Left colon (tissue), 2 donors: ENCODE measurements at regions not wholly inside any gene's neighbourhood (a gene's known extent, or its start where the extent isn't known, plus 50 kb on each side); places are given as distances from the start of the nearest gene placed in this dataset.
"Not testable (repeated sequence)": the region's sequence is repeated elsewhere in the genome, so short reads cannot be mapped to it uniquely, and the experiment has no call there.

Source experiments
- ATAC-seq: fragments of 200-7000 bp; cut with Tn5 transposase; one replicate; pipeline ENCODE4 v1.9.1; 2020; ENCODE audit warnings: mild to moderate bottlenecking, moderate library complexity
- DNase-seq, 2 donors: peaks; one replicate each; pipeline ENCODE4 v3.0.0-alpha.2; 2020
- intact Hi-C, 2 donors: fragments of 100-400 bp; cut with DNase I in 1 of 2; cut with micrococcal nuclease in 1 of 2; formaldehyde crosslinking; loops; one replicate each; pipeline versions ENCODE4 v1.11.2 to v1.14.0; 2022; cut with DNase I, micrococcal nuclease
- donor health status: DM: no; HTN: no; CAD: no.
- donor health status: DM: yes; HTN: yes; CAD: no.

DNA sequence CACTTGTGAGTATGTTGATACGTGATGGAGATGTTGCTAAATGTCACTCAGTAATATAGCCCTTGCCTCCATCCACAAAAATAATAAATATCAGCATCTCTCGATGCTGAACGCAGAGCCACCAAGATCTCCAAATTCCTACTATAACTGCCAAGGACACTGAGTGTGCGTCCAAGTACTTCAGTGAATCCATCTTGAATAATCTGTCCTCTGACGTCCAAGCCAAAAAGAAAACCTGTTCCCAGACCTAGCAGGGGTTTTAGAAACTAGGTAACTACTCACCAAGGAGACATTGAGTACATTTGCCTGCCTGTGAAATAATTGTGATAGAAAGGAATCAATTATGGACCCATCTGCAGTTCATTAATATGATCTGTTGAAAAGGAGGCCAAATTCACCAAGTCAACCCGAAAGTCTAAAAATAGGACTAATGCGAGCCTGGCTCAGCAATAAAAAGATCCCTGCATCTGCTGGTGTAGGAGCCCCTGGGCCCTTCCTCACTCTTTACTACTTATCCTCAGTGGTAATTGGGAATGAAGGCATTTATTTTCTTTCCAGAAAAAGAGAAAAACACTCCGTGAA lies 226.9 kb upstream of the IRF2BP2 start:
- DNase-seq, result no peak
- intact Hi-C loops, result no loop called here

DNA sequence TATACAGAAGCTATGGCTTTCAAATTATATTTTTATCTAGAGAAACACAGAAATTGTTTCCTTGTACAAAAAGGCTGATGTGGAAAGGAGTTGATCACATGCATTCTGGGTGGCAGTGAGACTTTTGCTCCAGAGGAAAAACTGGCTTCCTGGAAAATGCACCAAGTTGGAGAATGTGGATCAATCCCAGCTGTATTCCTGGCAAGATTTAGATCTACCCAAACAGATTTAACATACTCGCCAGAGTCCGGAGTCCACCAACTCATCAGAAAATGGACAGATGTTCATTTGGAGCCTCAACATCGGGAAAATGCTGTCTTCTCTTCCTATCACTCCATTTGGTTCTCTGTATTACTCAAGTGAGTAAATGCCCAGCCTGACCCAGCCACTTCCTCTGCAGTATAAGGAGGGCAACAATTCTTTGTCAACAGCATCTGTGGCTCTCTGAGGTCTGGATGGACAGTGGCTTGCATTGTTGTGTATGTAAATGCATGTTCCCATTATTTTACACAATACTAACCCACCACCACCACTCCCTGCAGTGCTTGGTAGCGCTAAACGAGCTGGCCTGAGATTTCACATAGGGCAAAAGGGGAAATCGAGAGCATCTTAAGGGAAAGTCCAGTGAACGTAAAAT lies 226.2 kb upstream of the IRF2BP2 start:
- no peak for ATAC-seq
- intact Hi-C loops, result no loop called here

More for the DNA sequence above, 226.9 kb upstream of the IRF2BP2 start:
- no peak for ATAC-seq

DNA sequence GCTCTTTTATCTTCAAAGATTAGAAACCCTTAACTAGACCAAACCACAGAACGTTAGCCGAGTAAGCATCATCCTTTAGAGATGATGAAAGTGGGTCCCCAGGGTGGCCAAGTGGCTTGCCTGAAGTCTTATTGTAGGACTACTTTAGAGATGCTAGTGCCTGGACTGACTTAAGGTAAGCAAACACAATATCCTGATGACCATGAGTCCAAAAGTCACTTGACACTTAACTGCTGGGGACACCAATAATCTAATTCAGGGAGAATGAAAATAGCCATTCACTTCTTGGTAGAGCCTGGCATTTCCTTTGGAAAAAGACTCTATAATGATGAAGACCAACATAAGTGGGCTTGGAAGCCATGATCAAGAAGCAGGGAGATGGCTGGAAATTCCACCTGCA lies 225.3 kb upstream of the IRF2BP2 start:
- DNase-seq (no peak), ATAC-seq (peak; percentile 64)
- intact Hi-C loops, result no loop called here

More for the DNA sequence above, 226.2 kb upstream of the IRF2BP2 start:
- DNase-seq, result no peak

DNA sequence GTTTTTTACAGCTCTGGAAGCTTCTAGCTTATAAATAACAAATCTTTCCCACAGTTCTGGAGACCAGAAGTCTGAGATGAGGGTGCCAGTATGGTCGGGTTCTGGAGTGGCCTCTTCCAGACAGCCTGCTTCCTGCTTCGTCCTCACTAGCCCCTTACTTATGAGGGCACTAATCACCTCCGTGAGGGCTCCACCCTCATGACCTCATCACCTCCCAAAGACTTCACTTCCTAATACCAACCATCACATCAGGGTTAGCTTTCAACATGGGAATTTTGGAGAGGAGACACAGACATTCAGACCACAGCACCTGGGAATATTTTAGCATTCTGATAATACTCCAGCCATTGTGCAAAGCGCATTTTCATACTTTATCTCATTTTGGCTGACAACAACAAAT lies 223.7 kb upstream of the IRF2BP2 start:
- DNase-seq (no peak), ATAC-seq (no peak)
- intact Hi-C loops, result no loop called here

DNA sequence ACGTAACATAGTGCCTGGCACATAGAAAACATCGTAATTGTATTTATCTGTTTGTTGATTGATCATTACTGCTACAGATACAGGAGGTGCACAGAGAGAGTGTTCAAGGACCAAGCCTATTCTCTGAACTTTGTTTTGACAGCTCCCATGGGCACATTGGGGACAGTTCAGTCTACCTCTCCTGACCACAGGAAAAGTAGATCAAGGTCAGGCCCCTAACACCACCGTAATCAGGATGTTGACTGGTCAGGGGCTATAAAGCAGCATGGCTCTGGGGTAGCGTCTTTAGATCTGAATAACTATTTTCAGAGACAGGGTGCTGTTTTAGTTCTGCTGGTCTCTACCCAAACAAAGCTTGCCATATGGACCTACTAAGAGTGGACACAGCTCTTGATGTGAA lies 223.1 kb upstream of the IRF2BP2 start:
- ATAC-seq (no peak), DNase-seq (no peak)
- intact Hi-C loops, result no loop called here

DNA sequence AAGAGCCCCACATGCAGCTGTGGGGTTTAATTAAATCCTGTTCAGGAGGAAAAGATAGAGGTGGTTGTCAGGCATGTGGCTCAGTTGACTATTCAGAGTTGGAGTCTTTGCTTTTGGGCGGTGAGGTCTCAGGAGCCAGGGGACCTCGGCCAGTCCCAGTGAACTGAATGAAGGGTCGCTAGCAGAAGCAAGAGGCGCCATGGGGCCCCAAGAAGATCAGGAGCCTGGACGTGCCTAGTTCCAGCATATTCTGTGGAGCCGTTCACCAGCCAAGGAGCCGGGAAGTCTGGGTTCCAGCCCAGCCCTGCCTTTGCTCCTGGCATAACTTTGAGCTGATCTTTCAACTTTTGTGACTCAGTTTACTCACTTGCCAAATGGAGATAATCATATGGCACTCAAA lies 217.7 kb upstream of the IRF2BP2 start:
- intact Hi-C loops, result no loop called here
- ATAC-seq (no peak), DNase-seq (no peak)

DNA sequence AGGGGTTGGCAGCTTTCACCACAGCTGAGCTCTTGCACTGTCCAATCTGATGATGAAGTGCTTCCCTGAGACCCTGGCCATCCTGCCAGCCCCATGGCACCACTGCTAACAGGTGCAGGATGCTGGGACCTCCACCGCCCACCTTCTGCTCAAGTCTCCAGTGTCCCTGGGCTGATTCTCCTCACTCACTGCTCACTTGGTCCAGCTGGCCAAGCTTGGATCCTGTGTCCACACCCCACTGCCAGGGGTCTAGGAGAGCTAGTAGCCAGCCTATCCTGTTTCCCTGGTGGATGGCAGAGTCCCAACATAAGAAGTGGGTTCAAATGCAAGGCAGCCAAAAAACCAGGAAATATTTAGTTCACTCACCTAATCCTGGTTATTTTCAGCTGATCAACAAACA lies 217.2 kb upstream of the IRF2BP2 start:
- intact Hi-C loops, result no loop called here
- ATAC-seq (no peak), DNase-seq (peak in 1 of 2 donors; percentile 11)

DNA sequence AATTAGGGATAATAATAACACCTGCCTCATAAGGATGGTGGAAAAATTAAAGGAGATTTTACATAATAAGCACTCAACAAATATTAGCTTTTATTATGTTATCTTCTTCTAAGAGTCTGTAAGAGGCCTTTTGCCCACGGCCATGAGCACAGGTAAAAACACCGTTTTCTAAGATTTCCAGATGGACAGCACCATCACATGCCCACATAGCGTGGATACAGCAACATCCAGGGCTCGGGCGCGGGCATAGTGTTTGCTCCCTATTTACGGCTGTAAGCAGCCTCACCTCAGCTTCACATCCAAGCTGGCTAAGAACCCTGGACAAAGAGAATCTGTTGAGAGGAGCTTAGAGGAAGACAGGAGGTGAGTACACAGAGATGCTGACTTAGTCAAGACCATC lies 216.4 kb upstream of the IRF2BP2 start:
- intact Hi-C loops, result no loop called here
- peak in 1 of 2 donors; percentile 32 for DNase-seq
- no peak for ATAC-seq

DNA sequence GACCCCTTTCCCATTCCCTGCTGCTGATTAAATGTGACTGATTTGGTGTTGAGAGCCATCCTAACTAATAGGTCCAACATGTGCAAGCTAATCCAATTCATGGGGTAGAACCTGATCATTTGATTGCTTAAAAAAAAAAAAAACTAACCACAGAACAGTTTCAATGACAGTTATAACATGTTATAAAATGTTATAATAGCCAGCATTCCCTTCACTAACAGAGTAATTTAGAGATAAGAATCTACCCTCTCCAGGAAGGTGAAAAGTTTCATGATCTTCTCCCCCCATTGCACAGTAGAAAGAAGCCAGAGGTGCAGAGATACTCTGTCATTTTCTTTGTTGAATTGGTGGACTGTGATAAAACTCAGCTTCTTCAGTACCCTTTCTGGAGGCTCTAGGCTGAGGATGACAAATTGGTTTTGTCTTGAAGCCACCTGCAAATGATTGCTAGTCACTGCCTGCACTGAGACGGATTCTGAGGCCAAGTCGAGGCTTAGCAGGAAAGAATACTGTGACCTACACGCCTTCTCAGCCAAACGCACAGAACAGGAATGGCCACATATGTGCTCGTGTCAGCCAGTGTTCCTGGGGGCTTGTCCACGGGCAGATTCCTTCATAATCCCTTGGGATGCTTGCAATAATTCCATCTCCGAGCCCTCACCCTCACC lies 215.7 kb upstream of the IRF2BP2 start:
- ATAC-seq (peak; percentile 62), DNase-seq (peak in 1 of 2 donors; percentile 44)
- intact Hi-C loops, result no loop called here

DNA sequence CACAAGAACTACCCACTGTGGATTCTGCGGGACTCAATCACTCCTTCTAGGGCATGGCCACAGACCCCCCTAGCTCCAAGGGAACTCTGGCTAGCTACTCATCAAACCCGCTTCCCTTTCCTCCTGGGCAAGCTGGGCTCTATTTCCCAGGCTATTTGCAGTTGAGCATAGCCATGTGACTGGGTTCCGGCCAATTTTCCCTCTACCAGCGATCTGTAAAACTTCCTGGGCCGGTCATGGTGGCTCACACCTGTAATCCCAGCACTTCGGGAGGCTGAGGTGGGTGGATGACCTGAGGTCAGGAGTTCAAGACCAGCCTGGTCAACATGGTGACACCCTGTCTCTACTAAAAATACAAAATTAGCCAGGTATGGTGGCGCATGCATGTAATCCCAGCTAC lies 214.9 kb upstream of the IRF2BP2 start:
- intact Hi-C loops, result not testable (repeated sequence)
- peak; percentile 25 for ATAC-seq
- peak; percentile 51 to 62 for DNase-seq

DNA sequence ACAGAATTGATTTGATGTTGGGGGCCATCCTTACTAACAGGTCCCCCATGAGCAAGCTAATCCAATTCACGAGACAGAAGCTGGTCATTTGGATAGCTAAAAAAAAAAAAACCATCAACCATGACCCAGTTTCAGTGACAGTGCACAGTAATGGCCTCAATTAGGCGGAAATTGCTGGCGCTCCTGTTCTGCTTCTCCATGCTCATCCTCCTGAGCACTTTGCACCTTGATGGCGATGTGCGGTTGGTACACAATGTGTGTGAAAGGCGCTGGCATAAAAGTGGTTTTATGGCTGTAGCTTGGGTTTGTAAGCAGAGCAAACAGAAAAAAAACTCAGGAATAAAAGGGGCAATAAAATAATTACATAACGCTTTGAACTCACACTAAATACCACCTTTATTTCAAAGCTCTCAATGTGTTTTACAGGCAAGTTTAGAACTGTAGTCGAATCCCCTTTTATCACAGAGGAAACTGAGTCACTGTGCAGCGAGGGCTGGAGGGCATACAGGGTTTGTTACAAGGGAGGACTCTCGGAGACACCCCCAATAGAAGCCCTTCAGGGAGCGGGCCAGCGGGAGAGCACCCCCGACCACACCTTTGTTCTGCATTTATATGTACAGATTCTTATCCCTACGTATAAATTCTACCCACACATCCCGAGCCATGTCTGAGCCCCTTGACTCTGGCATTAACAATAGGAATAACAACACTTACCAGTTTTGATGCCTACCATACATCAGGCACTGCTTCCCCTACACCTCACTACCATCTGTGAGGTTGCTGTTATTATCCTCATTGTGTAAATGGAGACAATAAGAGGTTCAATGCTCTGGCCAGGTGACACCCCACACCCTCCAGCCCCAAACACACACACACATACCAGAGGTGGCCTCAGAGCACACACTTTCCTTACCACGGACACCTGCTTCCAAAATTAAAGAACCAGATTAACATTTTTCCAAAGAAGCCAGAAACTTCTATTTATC lies 213.5 kb upstream of the IRF2BP2 start:
- peak; percentile 83 for ATAC-seq
- intact Hi-C loops, result no loop called here
- peak; percentile 76 to 93 for DNase-seq

DNA sequence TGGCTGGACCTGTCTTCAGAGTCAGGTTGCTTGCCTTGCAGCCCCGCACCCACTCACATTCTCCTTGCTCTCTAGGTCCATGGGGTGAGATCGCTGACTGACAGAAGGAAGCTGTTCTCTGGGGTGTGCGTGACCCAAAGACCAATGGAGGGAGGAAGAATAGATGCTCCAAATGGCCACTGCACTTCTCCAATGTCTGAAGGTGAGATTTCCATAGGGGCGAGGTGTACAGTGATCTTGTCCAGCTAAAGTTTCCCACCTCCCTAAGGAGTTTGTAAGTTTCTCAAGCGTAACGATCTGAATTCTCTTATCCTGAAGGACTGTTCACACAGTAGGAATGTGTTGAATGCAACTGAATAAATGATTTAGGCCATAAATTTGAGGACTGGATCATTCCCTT lies 211.9 kb upstream of the IRF2BP2 start:
- no peak for ATAC-seq
- intact Hi-C loops, result no loop called here
- DNase-seq, result no peak

DNA sequence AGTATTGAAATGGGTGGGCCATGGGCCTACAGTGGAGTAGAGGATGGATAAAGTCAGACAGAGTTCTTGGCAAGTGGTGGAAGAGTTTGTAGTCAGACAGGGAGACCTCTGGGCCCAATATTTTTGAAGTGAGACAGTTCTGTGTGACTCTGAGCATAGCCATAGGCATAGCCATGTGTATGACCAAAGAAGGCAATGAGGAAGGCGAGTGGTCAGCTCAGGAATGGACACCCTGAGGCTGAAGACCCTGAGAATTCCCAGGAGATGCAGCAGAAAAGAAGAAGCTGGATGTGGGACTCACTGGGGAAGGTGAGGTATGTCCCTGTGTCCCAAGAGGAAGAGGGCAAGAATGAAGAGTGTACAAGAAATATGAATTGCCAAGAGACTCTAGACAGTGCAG lies 210.6 kb upstream of the IRF2BP2 start:
- intact Hi-C loops, result no loop called here
- ATAC-seq (no peak), DNase-seq (no peak)

DNA sequence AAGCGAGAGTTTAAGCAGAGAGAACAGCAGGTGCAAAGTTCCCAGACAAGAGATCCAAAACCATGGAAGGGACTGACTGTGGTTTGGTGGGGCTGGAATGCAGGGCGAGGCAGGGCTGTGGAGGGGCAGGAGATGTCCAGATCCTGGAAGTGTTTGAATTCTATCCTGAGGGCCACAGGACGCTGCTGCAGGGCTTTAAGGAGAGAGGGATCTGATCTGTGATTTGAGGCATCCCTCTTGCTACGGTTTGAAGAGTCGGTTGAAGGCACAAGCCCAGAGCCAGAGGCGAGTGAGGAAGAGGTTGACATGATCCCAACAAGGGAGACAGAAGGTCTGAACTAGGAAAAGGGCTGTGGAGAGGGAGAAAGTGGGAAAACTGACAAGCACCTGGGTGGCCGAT lies 209.9 kb upstream of the IRF2BP2 start:
- ATAC-seq, DNase-seq, intact Hi-C loops: not testable (repeated sequence)

DNA sequence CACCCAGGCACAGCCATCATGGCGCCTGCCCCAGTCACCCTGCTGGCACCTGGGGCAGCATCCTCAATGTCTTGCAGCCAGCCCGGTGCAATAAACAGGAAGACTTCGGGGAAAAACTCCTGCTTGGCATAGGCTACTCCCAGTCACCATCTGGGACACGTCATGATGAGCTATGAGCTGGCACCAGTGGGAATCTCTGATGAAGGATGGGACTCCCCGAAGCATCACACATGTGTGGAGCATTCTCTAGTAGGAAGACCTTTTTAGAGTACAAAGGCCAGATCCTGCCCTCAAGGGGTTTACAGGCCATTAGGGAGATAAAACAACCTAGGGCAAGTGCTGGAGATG lies 208.0 kb upstream of the IRF2BP2 start:
- ATAC-seq, result peak; percentile 32
- intact Hi-C loops, DNase-seq: not testable (repeated sequence)

DNA sequence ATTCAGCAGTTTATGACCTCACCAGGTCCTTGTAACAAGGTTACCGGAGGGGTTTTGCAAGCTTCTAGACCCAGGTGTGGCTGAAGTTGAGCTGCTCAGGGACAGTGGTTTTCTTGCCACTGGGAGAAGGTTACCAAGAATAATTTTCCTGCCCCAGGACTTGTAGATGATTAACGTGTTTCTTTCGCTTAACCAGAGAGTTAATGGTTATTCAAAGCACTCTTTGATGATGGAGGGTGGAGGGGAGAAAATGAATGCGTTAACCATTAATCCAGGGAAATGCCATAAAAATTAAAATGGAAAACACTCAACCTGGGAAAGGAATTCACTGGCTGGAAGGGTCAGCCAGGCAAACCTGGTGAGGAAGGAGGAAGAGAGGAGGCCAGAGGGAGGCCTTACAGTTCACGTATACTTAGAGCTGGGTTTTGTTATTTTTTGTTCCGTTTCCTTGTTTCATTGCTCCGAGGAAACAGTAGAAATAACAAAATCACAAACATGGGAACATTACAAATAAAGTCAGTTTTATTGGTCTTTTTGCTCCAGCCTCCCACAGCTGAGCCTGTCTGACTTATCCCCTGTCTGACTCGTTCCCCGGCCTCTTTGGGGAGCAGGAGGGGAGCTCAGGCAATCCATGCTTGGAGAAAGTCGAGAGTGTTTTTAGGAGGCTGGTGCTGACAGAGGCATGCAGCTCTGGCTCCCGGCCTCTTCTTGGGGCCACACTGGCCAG lies 207.5 kb upstream of the IRF2BP2 start:
- intact Hi-C loops, result not testable (repeated sequence)
- DNase-seq (peak; percentile 43 to 81), ATAC-seq (peak; percentile 80)

DNA sequence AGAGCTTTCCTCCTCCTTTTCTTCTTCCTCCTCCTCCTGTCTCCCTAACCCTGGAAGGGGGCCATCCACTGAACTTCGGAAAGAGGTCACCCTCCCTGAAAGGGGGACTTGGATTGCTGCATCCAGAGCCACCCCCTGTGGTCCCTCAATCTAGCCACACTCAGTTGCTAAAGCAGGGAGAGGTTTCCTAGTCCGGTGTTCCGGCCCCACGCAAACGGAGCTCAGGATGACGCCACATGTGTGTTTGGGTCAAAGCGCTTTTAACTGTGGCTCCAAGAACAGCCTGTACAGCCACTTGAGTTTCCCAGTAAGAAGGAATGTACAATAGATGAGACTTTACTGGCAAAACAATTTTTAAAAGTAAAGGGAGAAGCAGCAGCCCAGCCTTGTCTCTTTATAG lies 206.9 kb upstream of the IRF2BP2 start:
- ATAC-seq, result peak; percentile 24
- intact Hi-C loops, DNase-seq: not testable (repeated sequence)

DNA sequence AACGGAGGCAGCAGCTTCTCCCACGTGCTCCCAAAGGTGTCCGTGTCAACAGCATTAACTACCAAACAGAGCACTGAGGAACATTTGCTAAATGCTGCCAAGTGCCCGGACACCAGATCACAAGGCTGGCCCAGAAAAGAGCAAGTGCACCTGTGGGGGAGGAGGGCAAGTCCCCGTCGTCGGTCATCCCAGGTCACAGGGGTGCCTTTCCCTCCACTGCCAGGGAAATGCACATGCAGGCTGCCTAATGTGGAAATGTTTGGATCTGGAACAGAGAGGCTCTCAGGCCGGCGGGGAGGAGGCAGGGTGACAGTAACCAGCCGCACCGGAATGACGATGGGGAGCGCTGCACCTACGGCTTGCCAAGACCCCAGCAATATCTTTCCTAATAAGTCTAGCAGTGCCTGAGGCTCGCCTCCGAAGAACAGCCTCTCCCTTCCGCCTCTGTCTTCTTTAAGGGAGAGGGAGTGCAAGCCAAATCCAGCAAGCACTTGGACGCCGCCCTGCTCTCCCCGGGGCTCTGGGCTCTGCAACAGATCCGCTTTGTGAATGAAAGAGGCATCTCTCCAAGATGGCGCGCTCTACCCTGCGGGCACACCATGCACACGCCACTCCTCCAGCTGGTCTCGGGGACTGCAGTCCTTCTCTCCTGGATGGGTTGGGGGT lies 206.3 kb upstream of the IRF2BP2 start:
- peak; percentile 59 to 80 for DNase-seq
- peak; percentile 40 for ATAC-seq
- intact Hi-C loops, result not testable (repeated sequence)
